Breast epithelium (tissue), 3 donors: ENCODE measurements at regions not wholly inside any gene's neighbourhood (a gene's known extent, or its start where the extent isn't known, plus 50 kb on each side); places are given as distances from the start of the nearest gene placed in this dataset.

Experiments used
- CTCF ChIP-seq, 3 donors: fragments of 450-650 bp; IDR thresholded peaks; one replicate each; pipeline ENCODE4 v1.5.1; 2016 to 2017; ENCODE audit warnings: antibody characterized with exemption in 3 of 3, mild to moderate bottlenecking in 3 of 3, moderate library complexity in 3 of 3
- POLR2A ChIP-seq: fragments of 450-650 bp; IDR thresholded peaks from one replicate; pipeline ENCODE4 v1.6.1; 2016; ENCODE audit warnings: antibody characterized with exemption, mild to moderate bottlenecking, moderate library complexity
- POLR2AphosphoS5 ChIP-seq, 3 donors: sonication (generic); formaldehyde crosslinking; IDR thresholded peaks; one replicate each; pipeline ENCODE4 v1.6.1; 2017; ENCODE audit warnings: antibody characterized with exemption in 3 of 3

GRCh38 chr19:32066056-32066455, 279.4 kb upstream of the ZNF507 start:
- no peak for TF ChIP-seq POLR2A
- no peak for TF ChIP-seq CTCF (IDR thresholded peaks at IDR 0.05)
- no peak for TF ChIP-seq POLR2AphosphoS5 (IDR thresholded peaks at IDR 0.05)
